Natural killer cell (primary cell): ENCODE measurements at regions not wholly inside any gene's neighbourhood (a gene's known extent, or its start where the extent isn't known, plus 50 kb on each side); places are given as distances from the start of the nearest gene placed in this dataset.

Source experiments
- ATAC-seq, 3 donors: fragments of 150-1000 bp in 2 of 3; fragments of 200-7000 bp in 1 of 3; cut with Tn5 transposase; 1 replicate in 1 of 3; 2 replicates in 2 of 3; pipeline ENCODE4 v1.10.0; 2021; ENCODE audit warnings: mild to moderate bottlenecking in 2 of 3, moderate library complexity in 2 of 3
- DNase-seq, 2 donors: peaks; one replicate each; pipeline versions ENCODE4 v3.0.0 to v3.0.0-alpha.2; 2013 to 2021; ENCODE audit warnings: mixed read lengths in 1 of 2
- H3K27ac ChIP-seq: one replicate; pipeline ENCODE4 v1.5.1; 2013; ENCODE audit warnings: mild to moderate bottlenecking, low read length
- H3K27me3 ChIP-seq: one replicate; pipeline ENCODE4 v1.6.1; 2013; ENCODE audit warnings: low read length; ENCODE audit not compliant: control insufficient read depth, insufficient read depth
- H3K36me3 ChIP-seq: one replicate; pipeline ENCODE4 v1.6.1; 2013; ENCODE audit warnings: low read length; ENCODE audit not compliant: control insufficient read depth, insufficient read depth
- H3K4me1 ChIP-seq: one replicate; pipeline ENCODE4 v1.6.1; 2013; ENCODE audit warnings: low read length; ENCODE audit not compliant: control insufficient read depth, insufficient read depth
- H3K4me3 ChIP-seq: one replicate; pipeline ENCODE4 v1.5.1; 2013; ENCODE audit warnings: low read length
- H3K9me3 ChIP-seq: one replicate; pipeline ENCODE4 v1.6.1; 2013; ENCODE audit warnings: low read length; ENCODE audit not compliant: control insufficient read depth, insufficient read depth
- H3K27ac Mint-ChIP-seq, 2 donors: one replicate each; pipeline ENCODE4 v1.8.0; 2022; ENCODE audit warnings: mild to moderate bottlenecking in 2 of 2, mixed read lengths in 2 of 2, moderate library complexity in 1 of 2
- H3K27me3 Mint-ChIP-seq, 2 donors: one replicate each; pipeline ENCODE4 v1.8.0; 2022; ENCODE audit warnings: low read depth in 2 of 2, mixed read lengths in 2 of 2
- H3K36me3 Mint-ChIP-seq: one replicate; pipeline ENCODE4 v1.8.0; 2022; ENCODE audit warnings: mixed read lengths
- H3K4me1 Mint-ChIP-seq, 2 donors: one replicate each; pipeline ENCODE4 v1.8.0; 2022; ENCODE audit warnings: mixed read lengths in 2 of 2
- H3K4me3 Mint-ChIP-seq: one replicate; pipeline ENCODE4 v1.8.0; 2022; ENCODE audit warnings: mild to moderate bottlenecking, moderate library complexity, mixed read lengths
- H3K9me3 Mint-ChIP-seq, 2 donors: one replicate each; pipeline ENCODE4 v1.8.0; 2022; ENCODE audit warnings: mixed read lengths in 2 of 2
- CTCF ChIP-seq: fragments of 200-600 bp; IDR thresholded peaks from one replicate; pipeline ENCODE4 v1.8.0; 2022; ENCODE audit warnings: antibody characterized with exemption
- WGBS: methylation state at CpG from one replicate; pipeline ENCODE4 v1.1.7; 2013; ENCODE audit warnings: missing lambda C conversion rate; ENCODE audit not compliant: insufficient coverage; 5-methylcytosine and 5-hydroxymethylcytosine counted together
- intact Hi-C: fragments of 100-400 bp; cut with micrococcal nuclease; formaldehyde crosslinking; loops from one replicate; pipeline ENCODE4 v1.14.2; 2022

DNA sequence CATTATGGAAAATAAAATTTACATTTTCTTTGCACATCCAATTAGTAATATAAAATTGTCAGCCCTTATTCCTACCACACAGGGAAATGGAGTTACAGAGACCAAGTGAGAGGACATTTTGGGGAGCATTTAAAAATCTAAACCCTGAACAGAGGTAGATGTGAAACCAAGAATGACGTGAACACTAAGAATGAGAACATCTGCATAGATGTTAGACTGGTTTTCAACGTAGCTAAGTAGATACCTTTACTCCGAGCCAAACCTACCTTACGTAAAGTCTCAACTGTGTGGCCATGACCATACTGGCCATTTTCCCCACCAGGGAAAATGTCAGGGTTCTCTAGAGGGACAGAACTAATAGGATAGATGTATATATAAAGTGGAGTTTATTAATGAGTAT is 51.4 kb upstream of the THBS1 start:
- H3K4me3 ChIP-seq, result no peak overlapping the region
- 88% methylated on average over 4 of the region's 4 CpGs for WGBS
- Mint-ChIP-seq H3K4me3 (no peak overlapping the region), H3K27ac (no peak overlapping the region), H3K27me3 (peaks cover 10 to 27% of the 10 kb centered on the region in 2 donors), H3K36me3 (no peaks in the 10 kb centered on the region), H3K9me3 (no peaks in the 10 kb centered on the region), H3K4me1 (peaks cover 6 to 10% of the 10 kb centered on the region in 2 donors)
- no peaks in the 10 kb centered on the region for H3K27me3 ChIP-seq
- DNase-seq (no peak), ATAC-seq (no peak)
- H3K27ac ChIP-seq, result no peak overlapping the region
- TF ChIP-seq CTCF, result no peak
- intact Hi-C loops, result no loop called here
- H3K9me3 ChIP-seq, result no peaks in the 10 kb centered on the region
- H3K36me3 ChIP-seq, result no peaks in the 10 kb centered on the region
- H3K4me1 ChIP-seq, result peaks cover 7% of the 10 kb centered on the region

DNA sequence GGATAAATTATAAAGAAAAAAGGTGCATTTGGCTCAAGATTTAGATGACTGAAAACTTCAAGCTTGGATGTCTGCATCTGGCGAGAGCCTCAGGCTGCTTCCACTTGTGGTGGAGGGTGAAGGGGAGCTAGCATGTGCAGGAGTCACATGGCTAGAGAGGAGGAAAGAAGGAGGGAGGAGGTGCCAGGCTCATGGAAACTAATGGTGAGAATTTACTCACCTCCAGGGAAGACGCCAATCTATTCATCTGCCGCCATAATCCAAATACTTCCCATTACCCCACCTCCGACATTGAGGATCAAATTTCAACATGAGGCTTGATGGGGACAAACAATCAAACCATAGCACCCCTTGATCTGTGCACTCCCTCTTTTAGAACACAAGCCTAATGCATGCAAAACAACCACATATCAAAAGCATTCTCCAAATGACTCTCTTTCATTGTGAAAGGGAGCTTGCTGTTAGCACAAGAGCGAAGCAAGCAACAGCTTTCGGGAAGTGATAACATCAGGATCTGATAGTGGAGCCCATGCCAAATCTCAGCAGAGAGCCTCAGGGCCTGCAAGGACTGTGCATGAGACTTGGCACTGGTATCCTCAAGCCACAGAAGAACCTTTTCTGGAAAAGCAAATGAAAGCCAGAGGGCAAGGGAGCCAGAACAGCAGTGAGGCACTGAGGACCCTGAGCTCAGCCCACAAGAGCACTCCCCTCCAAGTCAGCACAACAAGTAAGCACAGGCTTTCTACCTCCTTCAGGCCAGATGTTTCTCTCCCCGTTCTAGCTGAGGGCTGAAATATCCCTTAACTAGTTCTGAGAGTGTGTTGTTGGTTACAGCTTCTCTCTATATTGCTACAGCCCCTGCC is 50.2 kb upstream of the THBS1 start:
- 93% methylated on average over 6 of the region's 7 CpGs for WGBS
- ATAC-seq (no peak), DNase-seq (no peak)
- H3K27ac ChIP-seq, result no peak overlapping the region
- Mint-ChIP-seq H3K27me3 (peaks cover 7 to 25% of the 10 kb centered on the region in 2 donors), H3K4me3 (no peak overlapping the region), H3K27ac (no peak overlapping the region), H3K9me3 (no peaks in the 10 kb centered on the region), H3K36me3 (no peaks in the 10 kb centered on the region), H3K4me1 (peaks cover 6 to 10% of the 10 kb centered on the region in 2 donors)
- no peaks in the 10 kb centered on the region for H3K27me3 ChIP-seq
- no peak overlapping the region for H3K4me3 ChIP-seq
- H3K4me1 ChIP-seq, result peaks cover 7% of the 10 kb centered on the region
- intact Hi-C loops, result no loop called here
- no peaks in the 10 kb centered on the region for H3K36me3 ChIP-seq
- no peaks in the 10 kb centered on the region for H3K9me3 ChIP-seq
- no peak for TF ChIP-seq CTCF
